Activated CD8-positive, alpha-beta T cell treated with anti-CD3 and anti-CD28 coated beads for 36 hours (primary cell): ENCODE measurements at regions not wholly inside any gene's neighbourhood (a gene's known extent, or its start where the extent isn't known, plus 50 kb on each side); places are given as distances from the start of the nearest gene placed in this dataset.

ENCODE experiments used
- ATAC-seq: fragments of 200-7000 bp; cut with Tn5 transposase; one replicate; pipeline ENCODE4 v1.10.0; 2021; ENCODE audit warnings: mild to moderate bottlenecking, moderate library complexity
- CTCF ChIA-PET: fragments of 350-600 bp; sonication (Branson Sonifier 250); formaldehyde crosslinking; loops from one replicate; lab custom pipeline; 2021; ENCODE audit warnings: antibody characterized with exemption; lab: Charles Lee
- POLR2A ChIA-PET: fragments of 350-600 bp; sonication (Branson Sonifier 250); formaldehyde crosslinking; loops from one replicate; lab custom pipeline; 2021; ENCODE audit warnings: antibody characterized with exemption; lab: Charles Lee
- DNase-seq: peaks from one replicate; pipeline ENCODE4 v3.0.0-alpha.2; 2020
- H3K27ac Mint-ChIP-seq: one replicate; pipeline ENCODE4 v1.8.0; 2021; ENCODE audit warnings: mild to moderate bottlenecking, mixed read lengths
- H3K27me3 Mint-ChIP-seq: one replicate; pipeline ENCODE4 v1.8.0; 2021; ENCODE audit warnings: mixed read lengths
- H3K36me3 Mint-ChIP-seq: one replicate; pipeline ENCODE4 v1.8.0; 2021; ENCODE audit warnings: low read depth, mixed read lengths
- H3K4me1 Mint-ChIP-seq: one replicate; pipeline ENCODE4 v1.8.0; 2021; ENCODE audit warnings: low read depth, mixed read lengths
- H3K4me3 Mint-ChIP-seq: one replicate; pipeline ENCODE4 v1.8.0; 2021; ENCODE audit warnings: mild to moderate bottlenecking, moderate library complexity, mixed read lengths
- H3K9me3 Mint-ChIP-seq: one replicate; pipeline ENCODE4 v1.8.0; 2021; ENCODE audit warnings: mixed read lengths
- intact Hi-C: fragments of 100-400 bp; cut with micrococcal nuclease; formaldehyde crosslinking; loops from one replicate; pipeline ENCODE4 v1.10.0; 2022
- TF ChIP-seq, protein P1 (sequence below): fragments of 200-600 bp; IDR thresholded peaks from one replicate; pipeline ENCODE4 v1.8.0; 2022; ENCODE audit warnings: antibody characterized with exemption, mild to moderate bottlenecking

DNA sequence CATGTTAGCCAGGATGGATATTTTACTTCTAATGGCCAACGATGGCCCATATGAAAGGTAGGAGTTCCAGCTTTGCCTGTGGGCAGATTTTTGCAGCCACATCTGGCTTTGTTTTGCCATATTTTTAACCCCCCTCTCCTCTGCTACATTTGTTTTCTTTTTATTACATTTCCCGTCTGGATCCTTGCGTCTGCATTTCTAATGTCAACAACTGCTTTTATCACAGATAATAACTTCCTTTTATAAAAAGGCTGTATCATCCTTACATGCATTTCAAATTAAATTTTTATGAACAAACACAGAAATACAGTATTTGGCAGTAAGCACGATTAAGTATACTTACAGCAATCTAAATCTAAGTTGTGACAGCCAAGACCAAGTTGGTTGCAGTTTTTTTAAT, 156.0 kb downstream of the BAMBI start:
- ATAC-seq (no peak), DNase-seq (no peak)
- Mint-ChIP-seq H3K4me1 (no peaks in the 10 kb centered on the region), H3K27ac (no peak overlapping the region), H3K4me3 (no peak overlapping the region), H3K36me3 (no peaks in the 10 kb centered on the region), H3K27me3 (peaks cover 2% of the 10 kb centered on the region), H3K9me3 (no peaks in the 10 kb centered on the region)
- TF ChIP-seq, protein P1, sequence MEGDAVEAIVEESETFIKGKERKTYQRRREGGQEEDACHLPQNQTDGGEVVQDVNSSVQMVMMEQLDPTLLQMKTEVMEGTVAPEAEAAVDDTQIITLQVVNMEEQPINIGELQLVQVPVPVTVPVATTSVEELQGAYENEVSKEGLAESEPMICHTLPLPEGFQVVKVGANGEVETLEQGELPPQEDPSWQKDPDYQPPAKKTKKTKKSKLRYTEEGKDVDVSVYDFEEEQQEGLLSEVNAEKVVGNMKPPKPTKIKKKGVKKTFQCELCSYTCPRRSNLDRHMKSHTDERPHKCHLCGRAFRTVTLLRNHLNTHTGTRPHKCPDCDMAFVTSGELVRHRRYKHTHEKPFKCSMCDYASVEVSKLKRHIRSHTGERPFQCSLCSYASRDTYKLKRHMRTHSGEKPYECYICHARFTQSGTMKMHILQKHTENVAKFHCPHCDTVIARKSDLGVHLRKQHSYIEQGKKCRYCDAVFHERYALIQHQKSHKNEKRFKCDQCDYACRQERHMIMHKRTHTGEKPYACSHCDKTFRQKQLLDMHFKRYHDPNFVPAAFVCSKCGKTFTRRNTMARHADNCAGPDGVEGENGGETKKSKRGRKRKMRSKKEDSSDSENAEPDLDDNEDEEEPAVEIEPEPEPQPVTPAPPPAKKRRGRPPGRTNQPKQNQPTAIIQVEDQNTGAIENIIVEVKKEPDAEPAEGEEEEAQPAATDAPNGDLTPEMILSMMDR, result no peak
- intact Hi-C loops, result no loop called here
- ChIA-PET CTCF (no interaction called here), POLR2A (no interaction called here)

DNA sequence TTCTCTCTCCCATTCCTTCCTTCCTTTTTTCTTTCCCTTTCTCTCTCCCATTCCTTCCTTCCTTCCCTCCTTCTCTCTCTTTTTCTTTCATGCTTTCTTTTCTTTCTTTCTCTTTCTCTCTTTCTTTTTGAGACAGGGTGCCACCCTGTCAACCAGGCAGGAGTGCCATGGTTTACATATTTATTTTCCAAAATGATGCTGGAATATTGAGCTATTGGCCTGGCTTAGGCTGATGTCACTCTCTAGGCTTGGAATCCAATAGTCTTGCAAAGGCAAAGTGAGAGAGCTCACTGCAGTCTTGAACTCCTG, 159.1 kb downstream of the BAMBI start:
- TF ChIP-seq, protein P1, result no peak
- Mint-ChIP-seq H3K4me1 (no peaks in the 10 kb centered on the region), H3K27me3 (peaks cover 2% of the 10 kb centered on the region), H3K4me3 (no peak overlapping the region), H3K27ac (no peak overlapping the region), H3K9me3 (no peaks in the 10 kb centered on the region), H3K36me3 (no peaks in the 10 kb centered on the region)
- DNase-seq (no peak), ATAC-seq (no peak)
- intact Hi-C loops, result no loop called here
- ChIA-PET POLR2A (no interaction called here), CTCF (interaction anchor here (0.6 kb wide), 1 partner anchor 22 kb away, joined by 3 read pairs; no protein-coding TSS in a partner anchor)

DNA sequence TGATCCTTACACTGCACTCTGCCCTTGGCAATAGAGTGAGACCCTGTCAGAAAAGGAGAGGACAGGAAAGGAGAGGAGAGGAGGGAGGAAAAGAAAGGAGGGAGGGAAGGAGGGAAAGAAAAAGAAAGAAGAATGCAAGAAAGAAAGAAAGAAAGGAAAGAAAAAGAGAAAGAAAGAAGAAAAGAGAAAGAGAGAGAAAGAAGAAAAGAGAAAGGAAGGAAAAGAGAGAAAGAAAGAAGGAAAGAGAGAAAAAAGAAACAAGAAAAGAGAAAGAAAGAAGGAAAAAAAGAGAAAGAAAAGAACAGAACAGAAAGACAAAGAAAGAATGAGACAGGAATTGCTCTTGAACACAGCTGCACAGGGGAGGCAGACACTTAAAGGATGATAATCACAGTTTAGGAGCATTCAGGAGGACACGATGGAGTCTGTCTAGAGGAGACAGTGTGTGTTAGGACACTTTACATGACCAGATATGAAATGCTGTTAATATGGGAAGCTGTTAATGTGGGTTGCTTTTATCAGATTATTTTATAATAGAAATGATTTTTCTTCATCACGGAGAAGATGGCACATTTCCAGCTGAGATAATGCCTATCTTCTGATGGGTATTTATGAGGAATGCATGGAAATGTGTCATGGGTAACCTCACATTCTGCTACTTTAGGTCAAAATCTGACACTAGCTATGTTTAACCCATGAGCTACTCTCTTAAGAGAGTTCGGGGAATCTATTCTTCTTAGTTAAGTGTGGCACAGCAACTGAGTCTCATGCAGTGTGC, 160.5 kb downstream of the BAMBI start:
- CTCF ChIA-PET, result no interaction called here

DNA sequence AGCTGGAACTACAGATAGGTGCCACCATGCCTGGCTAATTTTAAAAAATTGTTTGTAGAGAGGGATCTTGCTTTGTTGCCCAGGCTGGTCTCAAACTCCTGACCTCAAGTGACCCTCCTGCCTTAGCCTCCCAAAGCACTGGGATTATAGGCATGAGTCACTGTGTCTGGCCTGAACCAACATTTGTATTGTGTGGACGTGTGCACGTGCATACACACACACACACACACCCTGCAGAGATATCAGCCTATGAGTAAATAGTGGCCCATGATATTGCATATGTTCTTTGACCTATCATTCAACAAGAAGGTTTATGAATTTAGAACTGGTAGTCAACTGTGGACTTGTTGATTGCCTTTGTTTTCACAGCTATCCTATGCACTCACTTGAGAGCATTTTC, 161.6 kb downstream of the BAMBI start:
- CTCF ChIA-PET, result no interaction called here
- H3K27me3 Mint-ChIP-seq, result peaks cover 3% of the 10 kb centered on the region

More for the DNA sequence above, 160.5 kb downstream of the BAMBI start:
- ATAC-seq, result no peak
- peaks cover 3% of the 10 kb centered on the region for H3K27me3 Mint-ChIP-seq
- H3K9me3 Mint-ChIP-seq, result no peaks in the 10 kb centered on the region
- H3K4me1 Mint-ChIP-seq, result no peaks in the 10 kb centered on the region
- no peak overlapping the region for H3K4me3 Mint-ChIP-seq
- POLR2A ChIA-PET, result interaction anchor here (0.6 kb wide), 1 partner anchor 422 kb away, joined by 3 read pairs; no protein-coding TSS in a partner anchor
- H3K27ac Mint-ChIP-seq, result no peak overlapping the region
- intact Hi-C loops, result no loop called here
- no peak for DNase-seq
- H3K36me3 Mint-ChIP-seq, result no peaks in the 10 kb centered on the region
- TF ChIP-seq, protein P1, result no peak

DNA sequence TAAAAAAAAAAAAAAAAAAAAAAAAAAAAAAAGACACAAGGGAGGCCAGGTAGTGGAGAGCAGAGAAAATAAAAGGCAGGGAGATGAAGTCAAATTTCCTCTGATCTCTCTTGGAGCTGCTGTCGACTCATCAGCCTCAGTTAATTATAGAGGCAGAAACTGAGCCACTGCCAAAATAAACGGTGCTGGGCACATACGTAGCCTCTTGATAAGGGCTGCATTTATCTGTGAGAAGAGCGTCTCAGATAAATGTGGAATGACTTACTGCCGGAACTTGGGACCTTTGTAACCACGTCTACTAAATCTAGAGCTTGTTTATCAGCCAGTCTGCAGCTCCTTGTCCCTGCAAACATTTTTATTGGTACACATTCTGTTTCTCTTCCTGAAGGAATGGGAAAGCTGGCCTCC, 162.3 kb downstream of the BAMBI start:
- Mint-ChIP-seq H3K4me1 (no peaks in the 10 kb centered on the region), H3K36me3 (no peaks in the 10 kb centered on the region), H3K9me3 (no peaks in the 10 kb centered on the region), H3K27me3 (peaks cover 3% of the 10 kb centered on the region), H3K27ac (no peak overlapping the region), H3K4me3 (no peak overlapping the region)
- POLR2A ChIA-PET, result interaction anchor here (0.6 kb wide), 1 partner anchor 1676 kb away, joined by 3 read pairs; no protein-coding TSS in a partner anchor
- TF ChIP-seq, protein P1, result no peak
- CTCF ChIA-PET, result interaction anchor here (0.7 kb wide), 1 partner anchor 12 kb away, joined by 3 read pairs; no protein-coding TSS in a partner anchor
- DNase-seq (no peak), ATAC-seq (no peak)
- intact Hi-C loops, result no loop called here

More for the DNA sequence above, 161.6 kb downstream of the BAMBI start:
- ATAC-seq (no peak), DNase-seq (no peak)
- POLR2A ChIA-PET, result no interaction called here
- intact Hi-C loops, result no loop called here
- Mint-ChIP-seq H3K4me1 (no peaks in the 10 kb centered on the region), H3K9me3 (no peaks in the 10 kb centered on the region), H3K4me3 (no peak overlapping the region), H3K27ac (no peak overlapping the region), H3K36me3 (no peaks in the 10 kb centered on the region)
- TF ChIP-seq, protein P1, result no peak
